Erythroblast (primary cell): ENCODE measurements at regions not wholly inside any gene's neighbourhood (a gene's known extent, or its start where the extent isn't known, plus 50 kb on each side); places are given as distances from the start of the nearest gene placed in this dataset.

ENCODE experiments used
- GATA1 ChIP-seq: IDR thresholded peaks from 2 replicates; pipeline ENCODE4 v1.6.1; 2011; ENCODE audit warnings: low read depth, mild to moderate bottlenecking, control low read depth, low read length, moderate library complexity
- POLR2A ChIP-seq: IDR thresholded peaks from 2 replicates; pipeline ENCODE4 v1.6.1; 2011; ENCODE audit warnings: mild to moderate bottlenecking, low read length

DNA sequence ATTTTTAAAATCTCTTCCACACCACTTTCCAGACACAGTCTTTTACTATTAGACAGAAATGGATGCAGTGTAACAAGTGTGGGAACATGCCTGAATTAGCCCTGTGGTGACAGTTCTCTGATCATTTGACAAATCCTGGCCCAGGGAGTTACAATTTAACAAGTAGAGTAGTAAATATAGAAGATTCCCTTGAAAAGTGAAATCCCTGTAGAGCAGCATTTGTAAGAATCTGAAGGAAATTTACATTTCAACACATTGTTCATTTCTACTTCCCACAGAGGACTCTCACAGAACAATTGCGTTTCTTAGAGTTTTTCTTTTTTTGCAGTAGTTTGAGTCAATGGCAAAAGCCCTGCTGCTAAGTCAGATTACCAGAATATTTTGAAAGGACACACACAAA lies 458.3 kb upstream of the BRINP3 start:
- no peak for TF ChIP-seq POLR2A
- no peak for TF ChIP-seq GATA1
